ENCODE measurements at regions not wholly inside any gene's neighbourhood (a gene's known extent, or its start where the extent isn't known, plus 50 kb on each side); places are given as distances from the start of the nearest gene placed in this dataset.

DNA sequence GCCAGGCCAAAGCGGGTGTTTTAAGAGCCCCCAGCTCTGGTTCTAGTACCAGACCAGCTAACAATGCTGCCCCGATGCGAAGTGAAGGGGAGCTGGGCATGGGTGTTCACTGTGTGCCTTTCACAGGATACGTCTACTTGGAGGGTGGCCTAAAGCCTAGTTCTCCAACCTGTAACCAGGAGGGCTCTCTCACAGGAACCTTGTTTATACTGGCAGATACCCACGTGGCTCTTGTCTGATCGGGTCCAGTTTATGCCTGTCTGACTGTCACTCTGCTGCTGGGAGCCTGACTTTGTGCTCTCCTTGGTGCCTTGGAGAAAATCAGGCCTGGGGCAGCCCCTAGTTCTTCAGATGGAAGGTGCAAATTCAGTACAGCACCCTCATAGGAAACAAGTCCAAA, 60.2 kb upstream of the RNF144B start:
- no peak overlapping the region for H3K27ac ChIP-seq
- TF ChIP-seq ZFX (IDR thresholded peaks at IDR 0.05): no peak
- TF ChIP-seq, protein P1, sequence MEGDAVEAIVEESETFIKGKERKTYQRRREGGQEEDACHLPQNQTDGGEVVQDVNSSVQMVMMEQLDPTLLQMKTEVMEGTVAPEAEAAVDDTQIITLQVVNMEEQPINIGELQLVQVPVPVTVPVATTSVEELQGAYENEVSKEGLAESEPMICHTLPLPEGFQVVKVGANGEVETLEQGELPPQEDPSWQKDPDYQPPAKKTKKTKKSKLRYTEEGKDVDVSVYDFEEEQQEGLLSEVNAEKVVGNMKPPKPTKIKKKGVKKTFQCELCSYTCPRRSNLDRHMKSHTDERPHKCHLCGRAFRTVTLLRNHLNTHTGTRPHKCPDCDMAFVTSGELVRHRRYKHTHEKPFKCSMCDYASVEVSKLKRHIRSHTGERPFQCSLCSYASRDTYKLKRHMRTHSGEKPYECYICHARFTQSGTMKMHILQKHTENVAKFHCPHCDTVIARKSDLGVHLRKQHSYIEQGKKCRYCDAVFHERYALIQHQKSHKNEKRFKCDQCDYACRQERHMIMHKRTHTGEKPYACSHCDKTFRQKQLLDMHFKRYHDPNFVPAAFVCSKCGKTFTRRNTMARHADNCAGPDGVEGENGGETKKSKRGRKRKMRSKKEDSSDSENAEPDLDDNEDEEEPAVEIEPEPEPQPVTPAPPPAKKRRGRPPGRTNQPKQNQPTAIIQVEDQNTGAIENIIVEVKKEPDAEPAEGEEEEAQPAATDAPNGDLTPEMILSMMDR (conservative IDR thresholded peaks at IDR 0.05): no peak

DNA sequence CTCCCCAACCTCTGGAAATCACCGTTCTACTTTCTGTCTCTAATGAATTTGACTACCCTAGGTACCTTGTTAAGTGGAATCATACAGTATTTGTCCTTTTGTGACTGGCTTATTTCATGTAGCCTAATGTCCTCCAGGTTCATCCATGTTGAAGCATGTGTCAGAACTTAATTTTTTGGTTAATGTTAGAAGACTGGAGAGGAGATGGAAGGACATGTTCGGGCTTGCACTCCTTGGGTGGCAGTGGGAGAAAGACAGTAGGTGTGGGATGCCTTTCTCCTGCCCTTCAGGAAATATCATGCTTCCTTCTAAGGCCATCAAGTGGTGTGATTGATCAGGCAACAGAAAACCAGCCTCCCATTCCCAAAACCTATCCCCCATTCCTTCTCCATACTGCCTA, 61.1 kb upstream of the RNF144B start:
- TF ChIP-seq, protein P1 (conservative IDR thresholded peaks at IDR 0.05): no peak
- no peak for TF ChIP-seq ZFX (IDR thresholded peaks at IDR 0.05)
- H3K27ac ChIP-seq: no peak overlapping the region

DNA sequence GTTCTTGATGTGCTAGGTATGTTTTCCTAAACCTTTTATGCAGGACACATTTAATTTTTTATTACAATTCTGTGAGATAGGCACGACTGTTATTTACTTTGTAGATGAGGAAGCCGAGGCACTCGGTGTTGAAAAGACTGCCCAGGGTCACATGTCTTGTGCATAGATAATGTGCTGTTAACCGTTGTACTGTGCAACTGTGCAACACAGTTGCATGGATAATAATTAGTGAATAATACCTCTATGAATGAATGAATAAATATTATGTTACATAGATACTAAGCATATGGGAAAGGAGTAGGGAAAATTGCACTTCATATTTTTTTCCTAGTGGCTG, 60.3 kb upstream of the DEK start:
- no peak overlapping the region for H3K27ac ChIP-seq
- no peak for TF ChIP-seq ZFX (IDR thresholded peaks at IDR 0.05)
- TF ChIP-seq, protein P1 (conservative IDR thresholded peaks at IDR 0.05): no peak

DNA sequence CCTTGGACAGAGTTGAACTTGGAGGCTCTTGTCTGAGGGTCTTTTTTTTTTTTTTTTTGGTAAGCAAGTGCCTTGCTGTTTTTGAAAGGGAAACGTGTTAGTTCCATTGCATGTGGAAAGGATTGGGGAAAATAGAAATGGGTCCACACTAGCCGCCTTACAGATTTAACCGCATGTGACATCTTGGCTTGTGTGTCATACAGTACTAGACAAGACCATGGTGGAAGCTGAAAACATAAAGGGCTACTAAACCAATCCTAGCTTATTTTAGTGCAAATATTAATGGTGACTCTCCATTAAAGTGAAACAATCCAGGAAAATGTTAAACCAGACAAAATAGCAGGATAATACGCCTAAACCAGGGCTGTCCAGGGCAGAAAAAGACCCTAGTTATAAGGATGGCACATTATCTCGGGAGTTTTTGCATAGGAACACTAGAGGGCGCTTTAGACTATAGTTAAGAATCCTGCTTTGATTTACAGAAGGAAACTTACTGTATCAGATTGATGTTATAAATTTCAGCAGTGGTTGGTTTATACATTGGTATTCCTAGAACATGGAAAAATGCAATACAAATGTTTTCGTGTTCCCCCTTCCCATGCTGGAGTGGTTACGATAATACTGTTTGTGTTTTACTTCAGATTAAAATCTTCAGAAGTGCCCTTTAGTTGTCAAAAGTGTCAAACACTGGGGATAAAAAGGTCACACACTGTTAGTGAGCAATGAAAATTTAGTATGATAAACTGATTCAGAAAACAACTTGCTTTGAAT, 59.8 kb upstream of the DEK start:
- TF ChIP-seq, protein P1 (conservative IDR thresholded peaks at IDR 0.05): peak; percentile 85
- no peak for TF ChIP-seq ZFX (IDR thresholded peaks at IDR 0.05)
- H3K27ac ChIP-seq: no peak overlapping the region

DNA sequence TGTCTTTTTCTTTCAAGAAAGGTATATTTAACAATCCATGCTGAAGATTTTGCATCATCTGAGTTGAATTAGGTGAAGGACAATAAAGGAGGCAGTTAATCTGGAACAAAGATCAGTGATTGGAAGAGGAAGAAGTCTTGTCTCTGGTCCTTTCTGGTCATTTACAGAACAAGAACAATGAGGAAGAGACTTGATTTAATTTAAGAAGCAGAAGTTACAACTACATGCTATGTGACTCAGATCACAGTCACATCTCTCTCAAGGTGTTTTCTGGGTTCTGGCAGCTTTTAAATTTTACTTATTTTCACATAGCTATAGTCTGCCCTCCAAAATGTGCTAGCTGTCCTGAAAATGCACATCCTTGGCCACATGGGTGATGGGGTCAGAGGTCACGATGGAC, 53.5 kb upstream of the DEK start:
- no peak overlapping the region for H3K27ac ChIP-seq
- TF ChIP-seq ZFX (IDR thresholded peaks at IDR 0.05): no peak
- TF ChIP-seq, protein P1 (conservative IDR thresholded peaks at IDR 0.05): no peak

DNA sequence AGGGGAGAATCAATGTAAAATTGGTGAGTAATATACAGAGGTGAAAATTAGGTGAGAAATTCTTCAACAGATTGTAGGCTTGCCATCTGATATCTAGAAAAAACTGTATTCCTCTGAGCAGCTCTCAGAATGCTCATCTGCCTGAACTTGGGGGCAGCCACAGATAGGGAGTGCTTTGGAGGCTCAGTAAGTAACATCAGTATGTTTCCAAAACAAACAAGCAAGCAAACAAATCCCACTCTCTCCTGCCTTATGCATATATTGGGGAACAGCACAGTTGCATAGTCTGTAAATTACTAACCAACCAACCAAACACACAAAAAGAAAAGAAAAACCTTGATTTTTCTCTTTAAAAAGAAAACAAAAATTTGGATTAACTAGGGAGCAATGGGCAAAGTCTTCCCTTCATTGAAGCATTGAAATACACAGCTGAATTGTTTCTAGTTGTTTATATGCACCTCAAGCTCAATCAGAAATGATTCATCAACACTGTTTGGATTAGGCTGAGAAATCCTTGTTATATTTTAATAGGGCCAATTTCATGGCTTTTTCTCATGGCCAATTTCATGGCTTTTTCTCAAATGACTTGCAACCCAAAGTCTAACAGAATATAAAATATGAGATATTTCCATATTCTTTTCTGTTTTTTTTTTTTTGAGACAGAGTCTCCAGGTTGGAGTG, 50.1 kb upstream of the DEK start:
- no peak overlapping the region for H3K27ac ChIP-seq
- TF ChIP-seq, protein P1 (conservative IDR thresholded peaks at IDR 0.05): no peak
- no peak for TF ChIP-seq ZFX (IDR thresholded peaks at IDR 0.05)

Data from C4-2B (cell line).